DOHH2 (cell line): ENCODE measurements at regions not wholly inside any gene's neighbourhood (a gene's known extent, or its start where the extent isn't known, plus 50 kb on each side); places are given as distances from the start of the nearest gene placed in this dataset.
"Not testable (repeated sequence)": the region's sequence is repeated elsewhere in the genome, so short reads cannot be mapped to it uniquely, and the experiment has no call there.

Source experiments
- H3F3A ChIP-seq: fragments of 200-600 bp; sonication (generic), shearing (Covaris generic); 2 replicates; pipeline ENCODE4 v1.6.0; 2016; ENCODE audit warnings: antibody characterized with exemption, mild to moderate bottlenecking; ENCODE audit not compliant: control insufficient read depth, insufficient read depth
- H3K27ac ChIP-seq: fragments of 200-600 bp; sonication (generic); 2 replicates; pipeline ENCODE4 v1.5.1; 2014; ENCODE audit warnings: low read depth, mild to moderate bottlenecking, low read length, moderate library complexity
- H3K27me3 ChIP-seq: fragments of 200-600 bp; sonication (generic); 2 replicates; pipeline ENCODE4 v1.6.1; 2014; ENCODE audit warnings: mild to moderate bottlenecking, low read length, mixed read lengths; ENCODE audit not compliant: control insufficient read depth
- H3K36me3 ChIP-seq: fragments of 200-600 bp; sonication (generic); 2 replicates; pipeline ENCODE4 v1.6.1; 2014; ENCODE audit warnings: mild to moderate bottlenecking, low read length, moderate library complexity, mixed read lengths; ENCODE audit not compliant: control insufficient read depth
- H3K4me1 ChIP-seq: fragments of 200-600 bp; sonication (generic); 2 replicates; pipeline ENCODE4 v1.6.1; 2014; ENCODE audit warnings: mild to moderate bottlenecking, low read length, mixed read lengths; ENCODE audit not compliant: control insufficient read depth
- H3K4me2 ChIP-seq: fragments of 200-600 bp; sonication (generic); 2 replicates; pipeline ENCODE4 v1.6.0; 2014; ENCODE audit warnings: mild to moderate bottlenecking, low read length, moderate library complexity
- H3K4me3 ChIP-seq: fragments of 200-600 bp; sonication (generic); 2 replicates; pipeline ENCODE4 v1.5.1; 2014; ENCODE audit warnings: mild to moderate bottlenecking, low read length, mixed read lengths
- H3K79me2 ChIP-seq: fragments of 200-600 bp; sonication (generic); 2 replicates; pipeline ENCODE4 v1.6.1; 2014; ENCODE audit warnings: mild to moderate bottlenecking, low read length, mixed read lengths; ENCODE audit not compliant: control insufficient read depth
- H3K9me2 ChIP-seq: fragments of 200-600 bp; sonication (generic); replicated peaks from 2 replicates; pipeline ENCODE4 v1.6.1; 2014; ENCODE audit warnings: mild to moderate bottlenecking, low read length, mixed read lengths; ENCODE audit not compliant: control insufficient read depth
- H3K9me3 ChIP-seq: fragments of 200-600 bp; sonication (generic); 2 replicates; pipeline ENCODE4 v1.6.1; 2014; ENCODE audit warnings: antibody characterized with exemption, low read length, mixed read lengths; ENCODE audit not compliant: control insufficient read depth, insufficient read depth
- H4K20me1 ChIP-seq: fragments of 200-600 bp; sonication (generic); 2 replicates; pipeline ENCODE4 v1.6.0; 2014; ENCODE audit warnings: low read depth, mild to moderate bottlenecking, antibody characterized with exemption, low read length, moderate library complexity; ENCODE audit not compliant: control insufficient read depth, insufficient read depth
- CTCF ChIP-seq: fragments of 200-600 bp; sonication (generic); IDR thresholded peaks from one replicate; pipeline ENCODE4 v1.5.1; 2014; ENCODE audit warnings: antibody characterized with exemption, mild to moderate bottlenecking, low read depth, low read length; ENCODE audit not compliant: poor library complexity, severe bottlenecking
- EZH2phosphoT487 ChIP-seq: fragments of 200-600 bp; sonication (generic); IDR thresholded peaks from 2 replicates; pipeline ENCODE4 v1.6.1; 2017; ENCODE audit warnings: borderline replicate concordance, mild to moderate bottlenecking, antibody characterized with exemption, low read length, moderate library complexity, mixed read lengths

- Histone ChIP-seq H3K79me2 (no peaks in the 10 kb centered on the region), H3K9me3 (no peaks in the 10 kb centered on the region), H3F3A (no peaks in the 10 kb centered on the region), H3K4me3 (no peak overlapping the region), H3K27me3 (no peaks in the 10 kb centered on the region), H4K20me1 (no peaks in the 10 kb centered on the region), H3K4me2 (no peak overlapping the region), H3K27ac (no peak overlapping the region), H3K9me2 (no peaks in the 10 kb centered on the region), H3K36me3 (no peaks in the 10 kb centered on the region), H3K4me1 (no peaks in the 10 kb centered on the region)
- TF ChIP-seq EZH2phosphoT487 (no peak), CTCF (no peak)
Measured at GRCh38 chr14:38605193-38606114, 349.6 kb upstream of the CLEC14A start.

GRCh38 chr14:38600572-38600971 lies 344.7 kb upstream of the CLEC14A start:
- not testable (repeated sequence) for H3K27ac ChIP-seq, H3K27me3 ChIP-seq, H3K79me2 ChIP-seq, H3K4me3 ChIP-seq, H4K20me1 ChIP-seq, H3K4me1 ChIP-seq, H3K4me2 ChIP-seq, H3F3A ChIP-seq, H3K9me2 ChIP-seq, H3K9me3 ChIP-seq, H3K36me3 ChIP-seq

- H3K36me3 ChIP-seq: no peaks in the 10 kb centered on the region
- no peaks in the 10 kb centered on the region for H3K79me2 ChIP-seq
Measured at GRCh38 chr14:38593476-38593875, 337.6 kb upstream of the CLEC14A start.

More at GRCh38 chr14:38593476-38593875, 337.6 kb upstream of the CLEC14A start:
- Histone ChIP-seq H3K27ac (no peak overlapping the region), H3K4me1 (no peaks in the 10 kb centered on the region), H3K9me3 (no peaks in the 10 kb centered on the region), H3K9me2 (no peaks in the 10 kb centered on the region), H4K20me1 (no peaks in the 10 kb centered on the region), H3K4me3 (no peak overlapping the region), H3F3A (no peaks in the 10 kb centered on the region), H3K27me3 (no peaks in the 10 kb centered on the region), H3K4me2 (no peak overlapping the region)
- TF ChIP-seq EZH2phosphoT487: no peak
- no peak for TF ChIP-seq CTCF
